DND-41 (cell line): ENCODE measurements at regions not wholly inside any gene's neighbourhood (a gene's known extent, or its start where the extent isn't known, plus 50 kb on each side); places are given as distances from the start of the nearest gene placed in this dataset.

ENCODE experiments used
- EZH2 ChIP-seq: IDR thresholded peaks from 3 replicates; pipeline ENCODE4 v1.6.1; 2012; ENCODE audit warnings: borderline replicate concordance, low read depth, mild to moderate bottlenecking, moderate library complexity, low read length, inconsistent platforms; ENCODE audit not compliant: severe bottlenecking
- TF ChIP-seq, protein P1 (sequence below): IDR thresholded peaks from 2 replicates; pipeline ENCODE4 v1.5.1; 2012; ENCODE audit warnings: borderline replicate concordance, low read length, moderate library complexity, mild to moderate bottlenecking; ENCODE audit not compliant: poor library complexity, severe bottlenecking; ENCODE audit errors: extremely low read depth

DNA sequence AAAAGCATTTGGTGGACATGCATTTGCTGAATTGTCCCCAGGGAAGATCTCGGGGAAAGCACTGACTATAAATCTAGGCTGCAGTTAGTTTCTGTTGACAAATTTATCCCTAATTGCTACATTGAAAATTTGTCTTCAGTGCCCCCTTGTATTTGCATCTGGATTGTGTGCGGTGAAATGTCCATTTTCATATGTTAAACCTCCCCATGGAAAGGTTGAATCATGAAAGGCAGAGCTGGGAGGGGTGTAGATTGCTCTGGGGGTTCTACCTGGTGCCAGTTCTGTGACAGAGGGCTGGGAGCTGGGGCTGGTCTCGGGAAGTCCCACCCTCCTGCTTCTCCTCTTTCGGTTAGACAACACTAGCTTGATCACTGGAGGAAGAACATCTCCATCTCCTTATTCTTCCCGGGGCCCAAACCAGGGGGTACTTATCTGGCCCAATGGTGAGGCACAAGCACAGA is 101.9 kb downstream of the GADD45G start:
- TF ChIP-seq, protein P1, sequence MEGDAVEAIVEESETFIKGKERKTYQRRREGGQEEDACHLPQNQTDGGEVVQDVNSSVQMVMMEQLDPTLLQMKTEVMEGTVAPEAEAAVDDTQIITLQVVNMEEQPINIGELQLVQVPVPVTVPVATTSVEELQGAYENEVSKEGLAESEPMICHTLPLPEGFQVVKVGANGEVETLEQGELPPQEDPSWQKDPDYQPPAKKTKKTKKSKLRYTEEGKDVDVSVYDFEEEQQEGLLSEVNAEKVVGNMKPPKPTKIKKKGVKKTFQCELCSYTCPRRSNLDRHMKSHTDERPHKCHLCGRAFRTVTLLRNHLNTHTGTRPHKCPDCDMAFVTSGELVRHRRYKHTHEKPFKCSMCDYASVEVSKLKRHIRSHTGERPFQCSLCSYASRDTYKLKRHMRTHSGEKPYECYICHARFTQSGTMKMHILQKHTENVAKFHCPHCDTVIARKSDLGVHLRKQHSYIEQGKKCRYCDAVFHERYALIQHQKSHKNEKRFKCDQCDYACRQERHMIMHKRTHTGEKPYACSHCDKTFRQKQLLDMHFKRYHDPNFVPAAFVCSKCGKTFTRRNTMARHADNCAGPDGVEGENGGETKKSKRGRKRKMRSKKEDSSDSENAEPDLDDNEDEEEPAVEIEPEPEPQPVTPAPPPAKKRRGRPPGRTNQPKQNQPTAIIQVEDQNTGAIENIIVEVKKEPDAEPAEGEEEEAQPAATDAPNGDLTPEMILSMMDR = no peak
- TF ChIP-seq EZH2 = no peak
